ENCODE measurements at regions not wholly inside any gene's neighbourhood (a gene's known extent, or its start where the extent isn't known, plus 50 kb on each side); places are given as distances from the start of the nearest gene placed in this dataset.

DNA sequence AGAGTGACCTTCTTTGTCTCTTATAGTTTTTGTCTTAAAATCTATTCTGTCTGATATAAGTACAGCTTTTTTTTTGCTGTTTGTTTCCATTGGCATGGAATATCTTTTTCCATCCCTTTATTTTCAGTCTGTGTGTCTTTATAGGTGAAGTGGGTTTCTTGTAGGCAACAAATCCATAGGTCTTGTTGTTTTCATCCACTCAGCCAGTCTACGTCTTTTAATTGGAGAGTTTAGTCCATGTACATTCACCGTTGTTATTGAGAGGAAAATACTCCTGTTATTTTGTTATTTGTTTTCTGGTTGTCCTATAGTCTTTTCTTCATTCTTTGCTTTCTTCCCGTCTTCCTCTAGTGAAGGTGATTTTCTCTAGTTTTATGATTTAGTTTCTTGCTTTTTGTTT, 115.9 kb downstream of the IFI44 start:
- TF ChIP-seq, protein P1, sequence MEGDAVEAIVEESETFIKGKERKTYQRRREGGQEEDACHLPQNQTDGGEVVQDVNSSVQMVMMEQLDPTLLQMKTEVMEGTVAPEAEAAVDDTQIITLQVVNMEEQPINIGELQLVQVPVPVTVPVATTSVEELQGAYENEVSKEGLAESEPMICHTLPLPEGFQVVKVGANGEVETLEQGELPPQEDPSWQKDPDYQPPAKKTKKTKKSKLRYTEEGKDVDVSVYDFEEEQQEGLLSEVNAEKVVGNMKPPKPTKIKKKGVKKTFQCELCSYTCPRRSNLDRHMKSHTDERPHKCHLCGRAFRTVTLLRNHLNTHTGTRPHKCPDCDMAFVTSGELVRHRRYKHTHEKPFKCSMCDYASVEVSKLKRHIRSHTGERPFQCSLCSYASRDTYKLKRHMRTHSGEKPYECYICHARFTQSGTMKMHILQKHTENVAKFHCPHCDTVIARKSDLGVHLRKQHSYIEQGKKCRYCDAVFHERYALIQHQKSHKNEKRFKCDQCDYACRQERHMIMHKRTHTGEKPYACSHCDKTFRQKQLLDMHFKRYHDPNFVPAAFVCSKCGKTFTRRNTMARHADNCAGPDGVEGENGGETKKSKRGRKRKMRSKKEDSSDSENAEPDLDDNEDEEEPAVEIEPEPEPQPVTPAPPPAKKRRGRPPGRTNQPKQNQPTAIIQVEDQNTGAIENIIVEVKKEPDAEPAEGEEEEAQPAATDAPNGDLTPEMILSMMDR (IDR thresholded peaks at IDR 0.05) = no peak
- TF ChIP-seq POLR2A (IDR thresholded peaks at IDR 0.05) = no peak
